Colonic mucosa (tissue), 4 donors: ENCODE measurements at regions not wholly inside any gene's neighbourhood (a gene's known extent, or its start where the extent isn't known, plus 50 kb on each side); places are given as distances from the start of the nearest gene placed in this dataset.

Source experiments
- DNase-seq: peaks from one replicate; pipeline ENCODE4 v3.0.0-alpha.2; 2020
- H3K27ac ChIP-seq: fragments of 200-600 bp; one replicate; pipeline ENCODE4 v1.8.0; 2021
- H3K27me3 ChIP-seq: fragments of 200-600 bp; one replicate; pipeline ENCODE4 v1.8.0; 2021
- H3K36me3 ChIP-seq: fragments of 200-600 bp; one replicate; pipeline ENCODE4 v1.8.0; 2021
- H3K4me1 ChIP-seq: fragments of 200-600 bp; one replicate; pipeline ENCODE4 v1.8.0; 2021; ENCODE audit warnings: mild to moderate bottlenecking
- H3K4me3 ChIP-seq: fragments of 200-600 bp; one replicate; pipeline ENCODE4 v1.8.0; 2021
- H3K9ac ChIP-seq, 2 donors: one replicate each; pipeline ENCODE4 v1.7.0; 2013; ENCODE audit warnings: control low read depth in 2 of 2, low read depth in 2 of 2, low read length in 2 of 2
- H3K9me3 ChIP-seq: fragments of 200-600 bp; one replicate; pipeline ENCODE4 v1.8.0; 2021
- CTCF ChIP-seq: fragments of 200-600 bp; IDR thresholded peaks from one replicate; pipeline ENCODE4 v1.8.0; 2022; ENCODE audit warnings: antibody characterized with exemption, mild to moderate bottlenecking
- intact Hi-C: fragments of 100-400 bp; cut with DNase I; formaldehyde crosslinking; loops from one replicate; pipeline ENCODE4 v1.14.1; 2022
- donor health status: healthy.
- donor health status: DM: no; HTN: no; CAD: no.
- donor health status: DM: no; HTN: no; CAD: no.

- intact Hi-C loops = loop anchor here (5.0 kb wide), 2 partner anchors 106 to 276 kb away; no protein-coding TSS in a partner anchor
- TF ChIP-seq CTCF = peak; percentile 47
- DNase-seq = no peak
- no peaks in the 10 kb centered on the region for H3K9me3 ChIP-seq
- H3K36me3 ChIP-seq = no peaks in the 10 kb centered on the region
- H3K9ac ChIP-seq = peak overlapping the region in 1 of 2 donors; percentile 30
- H3K4me3 ChIP-seq = no peak overlapping the region
- H3K27ac ChIP-seq = no peak overlapping the region
- peaks cover 5% of the 10 kb centered on the region for H3K4me1 ChIP-seq
- H3K27me3 ChIP-seq = no peaks in the 10 kb centered on the region
Measured at GRCh38 chr7:26090927-26091519, 61.0 kb upstream of the NFE2L3 start.

GRCh38 chr7:26091933-26092332 is 60.1 kb upstream of the NFE2L3 start:
- intact Hi-C loops = loop anchor here (5.0 kb wide), 2 partner anchors 105 to 275 kb away; no protein-coding TSS in a partner anchor
- Histone ChIP-seq H3K27ac (no peak overlapping the region), H3K9ac (no peak overlapping the region), H3K9me3 (no peaks in the 10 kb centered on the region), H3K4me1 (peaks cover 5% of the 10 kb centered on the region), H3K4me3 (no peak overlapping the region), H3K27me3 (no peaks in the 10 kb centered on the region), H3K36me3 (no peaks in the 10 kb centered on the region)
- DNase-seq = no peak
- TF ChIP-seq CTCF = no peak

GRCh38 chr7:26093023-26093422 is 59.0 kb upstream of the NFE2L3 start:
- H3K4me3 ChIP-seq = no peak overlapping the region
- TF ChIP-seq CTCF = no peak

GRCh38 chr7:26096136-26096535 is 55.9 kb upstream of the NFE2L3 start:
- Histone ChIP-seq H3K27ac (no peak overlapping the region), H3K4me1 (no peaks in the 10 kb centered on the region), H3K4me3 (no peak overlapping the region), H3K27me3 (no peaks in the 10 kb centered on the region), H3K36me3 (no peaks in the 10 kb centered on the region), H3K9me3 (no peaks in the 10 kb centered on the region), H3K9ac (no peak overlapping the region)
- intact Hi-C loops = no loop called here
- no peak for DNase-seq
- no peak for TF ChIP-seq CTCF

More at GRCh38 chr7:26093023-26093422, 59.0 kb upstream of the NFE2L3 start:
- Histone ChIP-seq H3K36me3 (no peaks in the 10 kb centered on the region), H3K9ac (no peak overlapping the region), H3K27me3 (no peaks in the 10 kb centered on the region), H3K4me1 (peaks cover 5% of the 10 kb centered on the region), H3K27ac (no peak overlapping the region), H3K9me3 (no peaks in the 10 kb centered on the region)
- DNase-seq = no peak
- intact Hi-C loops = loop anchor here (5.0 kb wide), 2 partner anchors 104 to 274 kb away; no protein-coding TSS in a partner anchor

- Histone ChIP-seq H3K9me3 (no peaks in the 10 kb centered on the region), H3K4me3 (no peak overlapping the region), H3K4me1 (no peaks in the 10 kb centered on the region), H3K9ac (no peak overlapping the region), H3K27ac (no peak overlapping the region), H3K36me3 (no peaks in the 10 kb centered on the region), H3K27me3 (no peaks in the 10 kb centered on the region)
- DNase-seq = no peak
- TF ChIP-seq CTCF = no peak
- intact Hi-C loops = no loop called here
Measured at GRCh38 chr7:26097837-26098668, 53.9 kb upstream of the NFE2L3 start.
